Activated CD8-positive, alpha-beta memory T cell treated with anti-CD3 and anti-CD28 coated beads for 24 hours (primary cell): ENCODE measurements at regions not wholly inside any gene's neighbourhood (a gene's known extent, or its start where the extent isn't known, plus 50 kb on each side); places are given as distances from the start of the nearest gene placed in this dataset.
"Not testable (repeated sequence)": the region's sequence is repeated elsewhere in the genome, so short reads cannot be mapped to it uniquely, and the experiment has no call there.

ENCODE experiments used
- DNase-seq: peaks from one replicate; pipeline ENCODE4 v3.0.0-alpha.2; 2020

GRCh38 chr21:35840949-35841348, 219.4 kb downstream of the SETD4 start:
- DNase-seq, result no peak

- DNase-seq, result no peak
Observed at GRCh38 chr21:35840197-35840799, 220.0 kb downstream of the SETD4 start.

- DNase-seq, result no peak
Observed at GRCh38 chr21:35838987-35839763, 221.2 kb downstream of the SETD4 start.

- DNase-seq, result no peak
Observed at GRCh38 chr21:35838350-35838749, 222.0 kb downstream of the SETD4 start.

- DNase-seq, result no peak
Observed at GRCh38 chr21:35833991-35834390, 226.3 kb downstream of the SETD4 start.

GRCh38 chr21:35833388-35833787, 226.9 kb downstream of the SETD4 start:
- DNase-seq, result no peak

- no peak for DNase-seq
Observed at GRCh38 chr21:35831230-35831629, 229.1 kb downstream of the SETD4 start.

- DNase-seq, result no peak
Observed at GRCh38 chr21:35829067-35829466, 231.3 kb downstream of the SETD4 start.

- no peak for DNase-seq
Observed at GRCh38 chr21:35828161-35828560, 232.2 kb downstream of the SETD4 start.

- no peak for DNase-seq
Observed at GRCh38 chr21:35827004-35827403, 233.3 kb downstream of the SETD4 start.

GRCh38 chr21:35825370-35826353, 234.7 kb downstream of the SETD4 start:
- no peak for DNase-seq

- no peak for DNase-seq
Observed at GRCh38 chr21:35824136-35824535, 236.2 kb downstream of the SETD4 start.

GRCh38 chr21:35819134-35819533, 241.2 kb downstream of the SETD4 start:
- DNase-seq, result no peak

- DNase-seq, result no peak
Observed at GRCh38 chr21:35818597-35818996, 241.7 kb downstream of the SETD4 start.

- no peak for DNase-seq
Observed at GRCh38 chr21:35814858-35815619, 245.3 kb downstream of the SETD4 start.

GRCh38 chr21:35812679-35813078, 247.6 kb downstream of the SETD4 start:
- DNase-seq, result no peak

GRCh38 chr21:35811191-35811806, 249.0 kb downstream of the SETD4 start:
- DNase-seq, result no peak

- no peak for DNase-seq
Observed at GRCh38 chr21:35810431-35810970, 249.8 kb downstream of the SETD4 start.

GRCh38 chr21:35801391-35801790, 258.9 kb downstream of the SETD4 start:
- DNase-seq, result no peak

GRCh38 chr21:35800796-35801385, 259.4 kb downstream of the SETD4 start:
- DNase-seq, result not testable (repeated sequence)

- no peak for DNase-seq
Observed at GRCh38 chr21:35796844-35797243, 263.5 kb downstream of the SETD4 start.
